Activated CD8-positive, alpha-beta memory T cell treated with anti-CD3 and anti-CD28 coated beads, Interleukin-2, amount 50 U/mL, for 48 hours (primary cell): ENCODE measurements at regions not wholly inside any gene's neighbourhood (a gene's known extent, or its start where the extent isn't known, plus 50 kb on each side); places are given as distances from the start of the nearest gene placed in this dataset.

Experiments
- DNase-seq: peaks from one replicate; pipeline ENCODE4 v3.0.0-alpha.2; 2020

DNA sequence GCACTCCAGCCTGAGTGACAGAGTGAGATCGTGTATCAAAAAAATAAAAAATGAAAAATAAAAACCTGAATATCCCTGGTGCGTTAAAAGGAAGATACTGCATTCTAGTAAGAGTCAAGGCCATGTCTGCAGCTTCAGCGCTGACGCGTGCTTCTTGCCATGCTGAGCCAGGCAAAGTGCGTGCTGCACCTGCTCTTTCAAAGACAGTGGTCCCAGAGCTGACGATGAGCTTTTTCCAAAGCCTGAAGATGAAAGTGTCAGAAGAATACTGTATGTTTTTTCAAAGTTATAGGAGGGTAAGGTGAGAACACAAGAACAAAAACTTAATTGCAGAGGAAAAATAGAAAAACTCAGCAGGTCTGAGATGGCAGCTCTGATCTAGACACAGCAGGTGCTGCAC is 115.1 kb downstream of the RNASET2 start:
- no peak for DNase-seq

DNA sequence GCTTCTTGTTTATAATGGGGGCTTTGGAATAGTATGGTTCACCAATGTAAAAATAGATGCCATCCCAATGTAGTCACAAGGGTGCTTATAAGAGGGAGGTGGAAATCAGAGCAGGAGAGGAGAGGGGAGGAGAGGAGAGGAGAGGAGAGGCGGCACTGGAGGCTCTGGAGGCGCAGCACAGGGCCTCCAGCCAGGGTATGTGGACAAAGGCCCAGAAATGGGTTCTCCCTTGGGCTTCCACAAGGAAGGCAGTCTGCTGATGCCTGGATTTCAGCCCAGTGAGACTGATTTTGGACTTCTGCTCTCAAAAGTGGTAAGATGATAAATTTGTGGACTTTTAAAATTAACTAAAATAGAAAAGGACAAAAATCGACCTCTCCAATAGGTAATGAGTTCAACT is 116.8 kb downstream of the RNASET2 start:
- DNase-seq = no peak

DNA sequence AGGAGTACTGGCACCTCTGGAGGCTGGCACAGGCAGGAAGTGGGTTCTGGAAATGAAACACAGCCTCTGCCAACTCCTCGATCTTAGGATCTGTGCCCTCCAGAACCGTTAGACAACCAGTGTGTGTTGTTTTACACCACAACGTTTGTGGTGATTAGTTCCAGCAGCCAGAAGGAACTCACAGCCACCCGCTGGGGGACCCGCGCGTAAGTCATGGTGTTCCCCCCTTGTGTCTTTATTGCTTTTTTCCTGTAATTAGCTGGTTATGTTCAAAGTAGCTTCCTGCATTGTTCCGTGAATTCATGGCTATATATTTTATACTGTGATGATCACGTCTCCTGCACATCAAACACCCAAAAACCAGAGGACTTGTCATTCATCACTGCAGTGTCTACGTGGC is 117.4 kb downstream of the RNASET2 start:
- no peak for DNase-seq

DNA sequence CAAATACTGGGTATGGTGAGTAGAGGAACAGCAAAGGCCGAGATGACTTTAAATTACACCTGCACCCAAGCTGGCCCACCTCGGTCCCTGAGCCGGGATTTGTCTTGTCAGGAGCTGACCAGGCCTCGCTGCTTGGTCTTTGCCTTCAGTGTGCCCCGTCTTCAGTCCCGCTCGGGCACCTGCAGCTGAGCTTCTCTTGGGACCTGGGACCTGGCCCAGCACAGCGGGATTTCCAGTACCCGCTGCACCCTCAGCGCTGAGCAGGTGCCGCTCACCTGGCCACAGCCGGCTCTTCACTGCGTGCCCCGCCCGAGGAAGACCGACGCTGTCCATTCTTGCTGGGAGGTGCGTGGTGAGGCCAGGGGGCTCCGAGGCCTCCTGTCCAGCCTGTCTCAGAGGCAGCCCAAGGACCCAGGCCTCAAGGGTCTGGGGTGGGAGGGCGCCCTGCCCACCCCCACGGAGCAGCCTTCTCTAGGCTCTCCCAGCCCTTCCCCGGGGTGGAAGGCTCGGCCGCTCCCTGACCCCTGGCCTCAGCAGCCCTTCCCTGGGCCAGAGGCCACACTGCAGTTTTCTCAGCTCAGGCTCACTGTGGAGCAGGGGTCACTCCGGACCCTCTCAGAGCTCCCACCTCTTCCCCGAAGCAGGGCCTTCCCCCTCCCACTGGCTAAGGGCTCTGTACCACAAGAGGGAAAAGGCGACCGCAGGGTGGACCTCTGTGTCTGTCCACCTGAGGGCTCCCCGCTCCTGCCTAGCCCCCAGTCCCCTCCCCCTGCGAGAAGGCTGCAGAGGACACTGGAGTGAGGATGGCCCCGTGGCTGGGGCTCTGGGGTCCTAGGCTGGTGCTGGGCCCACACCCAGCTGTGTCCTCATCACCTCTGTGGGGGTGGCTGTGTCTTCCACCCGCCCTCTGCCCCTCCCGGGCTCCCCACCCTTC is 119.3 kb downstream of the RNASET2 start:
- DNase-seq = no peak

DNA sequence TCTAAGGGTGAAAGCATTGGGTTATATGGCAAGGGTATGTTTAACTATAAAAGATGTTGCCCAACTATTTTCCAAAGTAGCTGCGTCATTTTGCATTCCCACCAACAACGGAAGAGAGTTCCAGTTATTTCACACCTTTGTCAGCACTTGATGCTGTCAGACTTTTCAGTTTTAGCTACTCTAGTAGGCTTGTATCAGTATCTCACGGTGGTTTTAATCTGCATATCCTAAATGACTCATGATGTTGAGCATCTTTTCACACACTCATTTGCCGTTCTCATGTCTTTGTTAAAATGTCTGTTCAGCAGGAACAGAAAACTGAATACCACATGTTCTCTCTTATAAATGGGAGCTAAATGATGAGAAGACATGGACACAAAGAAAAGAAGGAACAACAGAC is 122.3 kb downstream of the RNASET2 start:
- DNase-seq = no peak

DNA sequence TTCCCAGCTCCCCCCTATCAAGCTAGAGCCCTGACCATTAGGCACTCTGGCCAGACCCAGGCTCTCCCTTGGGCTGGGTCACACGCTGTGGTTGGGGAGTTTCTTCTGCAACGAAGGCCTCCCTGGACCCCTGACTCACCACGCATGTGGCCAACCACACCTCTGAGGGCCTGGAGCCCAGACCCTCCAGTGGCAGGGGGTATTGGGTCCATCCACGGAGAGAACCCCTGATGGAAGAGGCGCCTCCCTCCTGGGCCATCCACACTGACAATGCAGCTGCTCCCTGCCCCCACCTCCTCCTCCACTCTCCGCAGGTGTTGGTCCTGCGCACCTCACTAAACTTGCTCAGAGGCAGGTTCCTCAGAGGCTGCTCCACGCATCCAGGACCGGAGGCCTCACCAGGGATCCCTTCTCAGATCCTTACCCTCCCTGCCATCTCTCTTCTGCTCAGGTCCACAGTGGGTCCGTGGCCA is 125.4 kb downstream of the RNASET2 start:
- no peak for DNase-seq

DNA sequence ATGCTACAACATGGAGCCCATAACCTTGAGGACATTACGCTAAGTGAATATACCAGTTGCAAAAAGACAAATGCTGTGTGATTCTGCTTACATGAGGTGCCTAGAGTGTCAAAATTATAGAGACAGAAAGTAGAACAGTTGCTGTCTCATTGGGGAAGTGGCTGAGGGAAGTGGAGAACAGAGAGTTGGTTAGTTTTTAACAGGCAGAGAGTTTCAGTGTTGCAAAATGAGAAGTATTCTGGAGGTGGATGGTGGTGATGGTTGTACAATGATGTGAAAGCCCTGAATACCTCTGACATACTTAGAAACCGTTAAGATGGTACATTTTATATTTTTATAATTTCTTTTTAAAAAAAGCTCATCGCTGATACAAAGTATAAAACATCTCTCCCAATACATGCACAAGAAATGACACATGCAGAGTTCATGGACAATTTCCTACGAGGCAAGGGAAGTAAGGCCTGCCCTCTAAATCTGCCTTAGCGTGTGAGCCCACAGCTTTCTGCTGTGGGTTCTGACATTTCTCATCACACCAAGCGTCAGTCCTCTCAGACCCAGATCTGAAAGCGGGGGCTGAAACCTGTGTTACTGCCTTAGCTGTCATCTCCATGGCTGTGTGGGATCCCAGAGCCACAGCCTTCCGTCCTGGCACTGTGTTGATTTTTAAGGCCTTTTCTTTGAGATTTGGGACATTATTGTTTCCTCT is 126.0 kb downstream of the RNASET2 start:
- DNase-seq = no peak

DNA sequence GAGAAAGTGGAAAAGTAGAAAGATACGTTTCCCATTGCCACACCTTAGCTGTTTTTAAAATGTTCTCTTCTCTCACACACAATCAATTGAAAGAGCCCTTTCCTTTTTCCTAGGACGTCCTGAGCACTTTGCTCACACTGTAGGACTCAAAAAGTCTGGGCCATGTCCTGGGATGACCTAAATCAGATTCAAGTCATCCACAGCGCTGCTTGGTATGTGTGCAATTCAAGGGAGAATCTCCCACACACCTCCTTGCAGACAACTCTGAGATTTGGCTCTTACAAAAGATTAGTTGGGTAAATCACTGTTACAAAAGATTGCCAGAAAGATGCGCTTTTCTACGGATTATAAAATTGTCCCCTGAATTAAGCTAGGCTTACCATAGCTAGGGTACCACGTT is 130.1 kb downstream of the RNASET2 start:
- DNase-seq = no peak

DNA sequence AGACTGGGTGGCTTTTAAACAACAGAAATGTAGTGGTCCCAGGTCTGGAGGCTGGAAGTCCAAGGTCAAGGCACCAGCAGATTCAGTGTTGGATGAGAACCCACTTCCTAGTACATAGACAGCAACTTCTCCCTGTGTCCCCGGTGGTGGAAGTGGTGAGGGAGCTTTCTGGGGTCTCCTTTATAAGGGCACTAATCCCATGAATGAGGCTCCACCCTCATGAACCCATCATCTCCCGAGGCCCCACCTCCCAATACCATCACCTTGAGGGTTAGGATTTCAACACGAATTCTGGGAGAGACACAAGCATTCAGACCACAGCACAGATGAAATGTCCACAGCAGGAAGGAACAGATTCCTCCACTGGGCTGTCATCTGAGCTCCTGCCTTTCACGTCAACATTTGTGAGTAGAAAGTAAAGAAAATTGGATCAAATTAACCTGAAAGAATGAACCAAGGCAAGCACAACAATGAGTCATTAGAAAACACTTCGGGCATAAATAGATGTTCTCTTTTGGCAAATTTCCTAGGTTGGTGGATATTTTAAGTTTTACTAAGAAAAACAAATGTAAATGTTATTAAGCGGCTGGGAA is 130.7 kb downstream of the RNASET2 start:
- no peak for DNase-seq

DNA sequence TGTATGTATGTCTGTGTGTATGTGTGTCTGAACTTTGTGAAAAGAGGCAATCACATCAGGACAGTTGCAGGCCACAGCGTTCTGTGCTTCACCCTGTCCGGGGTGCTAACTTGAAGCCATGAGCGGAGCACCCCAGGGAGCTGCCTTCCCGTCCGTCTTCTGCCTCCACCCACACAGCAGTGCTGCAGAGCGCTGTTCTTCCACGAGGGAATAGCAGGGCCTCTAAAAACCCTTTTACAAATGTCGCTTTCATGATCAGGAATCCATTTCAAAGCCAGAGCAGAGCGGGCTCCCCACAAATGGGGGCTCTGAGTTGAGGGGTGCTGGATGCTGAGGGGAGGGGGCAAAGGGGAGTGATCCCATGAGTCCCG is 131.5 kb downstream of the RNASET2 start:
- DNase-seq = no peak

DNA sequence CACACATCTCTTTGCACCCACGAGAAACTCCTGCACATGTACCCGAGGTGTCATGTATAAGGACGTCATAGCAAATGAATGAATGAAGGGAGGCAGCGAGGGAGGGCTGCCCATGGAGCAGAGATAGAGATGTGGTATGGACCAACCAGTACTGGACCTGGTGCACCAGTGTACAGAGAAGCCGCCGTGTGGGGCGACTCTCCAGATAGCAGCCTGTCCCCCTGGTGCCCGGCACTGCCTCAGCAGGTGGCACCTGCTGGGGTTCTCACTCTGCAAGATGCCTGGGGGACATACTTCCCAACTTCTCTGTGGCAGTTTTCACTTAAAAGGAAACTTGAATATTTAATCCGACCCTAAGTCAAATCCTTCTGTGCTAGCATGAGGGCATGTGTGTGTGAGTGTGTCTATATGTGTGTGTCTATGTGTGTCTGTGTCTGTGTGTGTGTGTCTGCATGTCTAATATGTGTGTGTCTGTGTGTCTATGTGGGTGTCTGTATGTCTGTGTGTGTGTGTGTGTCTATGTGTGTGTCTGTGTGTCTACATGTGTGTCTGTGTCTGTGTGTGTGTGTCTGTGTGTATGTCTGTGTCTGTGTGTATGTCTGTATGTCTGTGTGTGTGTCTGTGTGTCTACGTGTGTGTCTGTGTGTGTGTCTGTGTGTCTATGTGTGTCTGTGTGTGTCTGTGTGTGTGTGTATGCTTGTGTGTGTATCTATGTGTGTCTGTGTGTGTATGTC is 132.0 kb downstream of the RNASET2 start:
- no peak for DNase-seq

DNA sequence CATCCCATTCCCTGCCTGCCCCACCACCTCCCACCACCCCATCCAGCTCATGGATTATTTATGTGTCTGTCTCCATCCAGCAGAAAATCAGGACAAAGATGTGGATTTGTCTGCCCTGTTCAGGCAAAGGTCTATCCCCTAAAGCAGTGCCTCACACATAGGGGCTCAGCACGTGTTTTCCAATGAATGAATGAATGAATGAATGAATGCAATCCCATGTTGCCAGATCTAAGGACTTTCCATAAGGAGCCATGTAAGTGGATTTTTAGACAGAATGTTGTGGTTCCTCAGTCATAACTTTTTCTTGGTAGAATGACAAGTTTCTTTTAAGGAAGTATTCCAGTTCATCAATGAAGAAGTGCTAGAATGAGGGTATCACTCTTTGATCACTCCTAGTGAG is 133.7 kb downstream of the RNASET2 start:
- DNase-seq = no peak

DNA sequence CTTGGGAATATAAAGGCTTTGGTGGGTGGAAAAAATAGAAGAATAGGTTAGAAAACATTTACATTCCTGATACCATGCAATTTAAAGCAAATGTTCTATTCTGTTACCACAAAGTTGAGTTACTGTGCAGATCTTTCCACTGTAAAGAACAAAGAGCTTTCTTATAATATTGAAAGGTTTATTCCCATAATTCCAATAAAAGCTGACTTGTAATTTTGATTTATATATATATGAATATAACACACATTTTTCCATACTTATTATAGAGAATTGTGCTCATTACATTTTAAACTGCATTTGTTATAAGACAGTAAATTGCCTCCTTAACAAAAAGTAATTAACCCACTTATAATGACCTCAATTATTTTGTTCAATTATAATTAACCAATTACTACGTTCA is 135.9 kb downstream of the RNASET2 start:
- DNase-seq = no peak

DNA sequence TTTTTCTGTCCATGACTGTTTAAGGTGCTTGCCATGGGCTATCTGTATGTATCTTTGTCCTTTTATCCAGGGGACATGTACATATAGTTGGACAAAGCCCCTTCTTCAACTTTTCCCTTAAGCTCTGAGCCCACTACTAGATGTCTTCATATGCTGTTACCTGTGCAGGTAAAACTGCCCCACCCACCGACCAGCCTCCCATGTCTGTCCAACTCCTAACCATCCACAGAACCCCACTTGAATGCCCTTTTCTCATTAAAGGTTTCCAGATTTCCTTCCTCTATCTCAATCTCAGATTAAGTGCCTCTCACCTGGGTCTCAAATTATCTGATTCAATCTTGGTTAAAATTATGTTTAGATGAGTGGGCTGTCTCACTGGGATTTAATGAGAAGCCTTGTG is 136.3 kb downstream of the RNASET2 start:
- no peak for DNase-seq

DNA sequence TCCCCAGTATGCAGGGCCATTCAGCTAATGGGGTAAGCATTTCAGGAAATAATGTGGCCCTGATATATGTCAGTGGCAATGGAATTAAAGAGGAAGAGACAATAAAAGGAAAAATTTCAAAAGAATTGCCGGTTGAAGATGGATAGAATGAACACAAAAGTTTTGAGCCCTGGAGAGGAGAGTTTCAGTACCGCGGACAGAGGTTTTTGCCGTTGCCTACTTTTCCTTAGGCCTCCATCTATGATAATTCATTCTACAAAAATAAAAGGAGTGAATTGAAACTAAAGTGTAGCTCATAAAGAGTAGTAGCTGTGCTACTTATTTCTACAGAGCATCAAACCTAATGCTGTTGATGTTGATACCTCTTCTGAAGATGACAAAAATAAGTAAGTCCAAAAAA is 140.7 kb downstream of the RNASET2 start:
- no peak for DNase-seq

DNA sequence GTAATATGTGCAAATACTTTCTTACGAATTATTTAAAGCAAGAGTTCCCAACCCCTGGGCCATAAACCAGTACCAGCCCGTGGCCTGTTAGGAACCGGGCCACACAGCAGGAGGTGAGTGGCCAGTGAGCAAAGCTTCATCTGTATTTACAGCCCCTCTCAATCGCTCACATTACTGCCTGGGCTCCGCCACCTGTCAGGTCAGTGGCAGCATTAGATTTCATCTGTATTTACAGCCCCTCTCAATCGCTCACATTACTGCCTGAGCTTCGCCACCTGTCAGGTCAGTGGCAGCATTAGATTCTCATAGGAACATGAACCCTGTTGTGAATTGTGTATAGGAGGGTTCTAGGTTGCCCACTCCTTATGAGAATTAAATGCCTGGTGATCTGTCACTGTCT is 142.0 kb downstream of the RNASET2 start:
- DNase-seq = no peak

DNA sequence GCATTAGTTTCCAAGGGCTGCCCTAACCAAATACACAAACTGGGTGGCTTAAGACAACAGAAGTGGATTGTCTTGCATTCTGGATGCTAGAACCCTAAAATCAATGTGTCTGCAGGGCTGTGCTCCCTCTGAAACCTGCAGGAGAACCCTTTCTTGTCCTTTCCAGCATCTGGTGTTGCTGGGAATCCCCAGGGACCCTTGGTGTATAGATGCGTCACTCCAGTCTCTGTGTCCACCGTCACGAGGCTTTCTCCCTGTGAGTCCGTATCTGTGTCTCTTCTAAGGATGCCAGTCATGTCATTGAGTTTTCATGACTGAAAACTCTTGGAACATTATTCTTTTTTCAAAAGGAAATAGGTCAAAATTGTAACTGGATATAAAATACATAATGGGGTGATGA is 142.9 kb downstream of the RNASET2 start:
- no peak for DNase-seq

DNA sequence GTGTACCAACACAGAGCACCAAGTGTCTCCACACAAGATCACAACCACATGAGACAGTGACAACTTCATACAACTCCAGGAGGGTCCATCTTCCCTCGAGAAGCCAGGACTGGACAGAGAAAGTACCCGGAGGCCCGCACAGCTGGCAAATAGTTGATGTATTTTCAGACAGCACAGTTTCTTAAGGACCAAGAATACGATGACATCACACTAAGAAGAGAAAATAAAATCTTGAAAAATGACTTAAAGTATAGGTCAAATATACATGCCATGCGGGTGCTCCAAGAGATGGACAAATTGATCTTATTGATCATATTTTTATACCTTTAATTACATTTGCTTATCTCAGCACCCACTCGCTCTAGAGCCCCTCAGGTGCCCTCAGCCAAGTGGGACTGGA is 145.5 kb downstream of the RNASET2 start:
- DNase-seq = no peak

DNA sequence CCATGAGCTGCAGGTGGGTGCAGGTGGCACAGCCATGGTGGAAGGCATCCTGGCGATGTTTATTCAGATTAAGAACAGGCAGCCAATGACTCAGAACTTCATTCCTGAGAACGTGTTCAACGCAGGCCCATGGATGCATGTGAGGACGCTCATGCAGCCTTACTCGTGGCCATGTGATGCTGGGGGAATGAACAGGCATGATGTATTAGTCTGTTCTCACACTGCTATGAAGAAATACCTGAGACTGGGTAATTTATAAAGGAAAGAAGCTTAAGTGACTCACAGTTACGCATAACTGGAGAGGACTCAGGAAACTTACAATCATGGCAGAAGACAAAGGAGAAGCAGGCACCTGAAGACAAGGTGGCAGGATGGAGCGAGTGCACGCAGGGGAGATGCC is 146.6 kb downstream of the RNASET2 start:
- no peak for DNase-seq

DNA sequence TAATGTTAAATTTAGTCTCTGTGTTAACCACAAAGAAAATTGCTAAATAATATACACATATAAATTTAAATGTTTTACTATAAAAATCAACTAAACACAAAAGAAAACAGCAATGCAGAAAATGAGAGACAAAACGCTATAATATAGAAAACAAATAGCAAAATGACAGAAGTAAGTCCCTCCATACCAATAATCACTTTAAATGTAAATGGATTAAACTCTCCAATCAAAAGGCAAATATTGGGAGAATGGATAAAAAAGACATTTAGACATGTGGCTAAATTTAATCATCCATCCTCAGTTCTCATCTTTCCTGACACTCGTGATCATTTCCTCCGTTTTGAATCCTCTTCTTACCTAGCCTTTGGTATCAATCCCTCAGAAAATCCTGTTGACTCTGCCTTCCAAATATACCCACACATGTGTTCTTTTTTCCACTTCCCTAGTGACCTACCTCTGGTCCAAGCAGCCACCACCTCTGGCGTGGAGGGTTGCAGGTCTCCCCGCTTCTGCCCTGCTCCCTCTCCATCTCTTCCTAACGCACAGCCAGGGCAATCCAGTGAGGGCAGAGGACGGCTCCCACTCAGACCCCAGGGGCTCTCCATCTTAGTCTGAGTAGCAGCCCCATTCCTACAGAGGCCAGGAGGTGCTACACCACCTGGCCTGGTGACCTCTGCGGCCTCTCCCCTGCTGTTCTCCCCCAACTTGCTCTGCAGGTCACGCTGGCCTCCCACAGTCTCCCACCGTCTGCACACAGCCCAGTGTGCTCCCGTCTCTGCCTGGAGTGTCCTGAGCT is 149.2 kb downstream of the RNASET2 start:
- no peak for DNase-seq

DNA sequence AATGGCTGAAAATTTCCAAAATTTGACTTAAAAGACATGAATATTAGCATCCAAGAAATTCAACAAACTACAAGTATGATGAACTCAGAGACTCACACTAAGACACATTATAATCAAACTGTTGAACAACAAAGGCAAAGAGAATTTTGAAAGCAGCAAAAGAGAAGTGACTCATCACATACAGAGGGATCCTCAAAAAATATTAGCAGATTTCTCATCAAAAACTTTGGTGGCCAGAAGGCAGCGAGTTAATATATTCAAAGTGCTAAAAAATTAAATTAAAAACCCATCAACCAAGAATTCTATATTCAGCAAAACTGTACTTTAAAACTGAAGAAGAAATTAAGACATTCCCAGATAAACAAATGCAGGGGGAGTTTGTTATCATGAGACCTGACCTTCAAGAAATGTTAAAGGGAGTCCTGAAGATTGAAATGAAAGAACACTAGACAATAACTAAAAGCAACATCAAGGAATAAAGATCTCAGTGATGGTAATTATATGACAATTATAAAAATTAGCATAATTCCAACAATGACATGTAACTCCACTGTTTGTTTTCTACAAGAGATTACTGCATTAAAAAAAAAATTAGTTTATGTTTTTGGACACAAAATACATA is 150.0 kb downstream of the RNASET2 start:
- no peak for DNase-seq

DNA sequence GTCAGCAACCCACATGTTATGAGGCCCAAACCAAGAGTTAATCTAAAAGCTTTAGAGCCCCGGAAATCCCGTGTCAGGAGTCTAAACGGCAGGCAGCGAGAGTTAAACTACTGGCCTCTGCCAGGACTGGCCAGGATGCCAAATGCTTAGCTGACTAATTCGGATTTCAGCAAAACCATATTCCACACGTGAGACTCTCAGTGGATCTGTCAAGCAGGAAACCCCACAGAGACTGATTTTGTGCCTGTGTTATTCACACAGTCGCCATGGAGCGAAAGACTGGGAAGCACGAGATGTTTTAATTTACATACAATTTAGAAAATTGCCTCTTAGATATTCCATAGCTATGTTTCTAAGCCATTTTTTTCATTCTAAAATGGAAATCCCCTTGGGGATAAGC is 152.9 kb downstream of the RNASET2 start:
- no peak for DNase-seq
